ENCODE measurements at regions not wholly inside any gene's neighbourhood (a gene's known extent, or its start where the extent isn't known, plus 50 kb on each side); places are given as distances from the start of the nearest gene placed in this dataset.

DNA sequence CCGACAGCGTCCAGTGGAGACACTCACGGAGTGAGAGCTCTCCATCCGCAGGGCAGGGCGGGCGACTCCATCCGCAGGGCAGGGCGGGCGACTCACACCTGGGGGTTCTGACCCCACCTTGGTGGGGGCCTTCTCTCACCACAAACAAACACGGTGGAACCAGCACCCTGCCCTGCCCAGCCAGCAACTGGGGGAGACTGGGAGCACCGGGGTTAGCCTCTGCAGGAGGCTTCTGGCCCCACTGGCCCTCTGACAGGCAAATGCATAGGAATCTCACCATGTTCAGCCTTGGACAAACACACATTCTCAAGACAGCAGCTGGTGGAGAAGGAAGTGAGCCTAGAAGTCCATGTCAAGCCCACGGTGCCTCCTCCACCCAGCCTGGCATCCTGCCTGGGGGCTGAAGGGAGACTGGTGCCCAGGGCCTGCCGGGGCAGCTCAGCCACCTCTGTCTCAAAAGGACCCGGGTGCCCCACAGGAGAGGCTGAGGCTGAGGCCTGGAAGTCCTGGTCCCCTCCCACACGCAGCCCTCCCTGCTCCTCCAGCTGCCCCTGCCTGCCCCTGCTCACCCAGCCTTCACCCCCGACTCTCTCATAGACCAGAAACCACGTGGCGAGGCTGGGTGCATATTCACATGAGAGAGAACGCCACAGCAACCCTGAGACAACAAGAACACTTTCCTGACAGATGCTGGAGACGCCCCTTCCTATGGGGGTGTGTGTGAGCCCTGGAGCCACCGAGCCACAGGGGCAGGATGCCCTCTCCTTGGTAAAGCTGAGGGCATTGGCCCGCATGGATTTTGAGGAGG, 98.4 kb upstream of the B3GAT1 start:
- H3K4ac ChIP-seq (replicated peaks; ENCODE audit: insufficient read length, low read depth, low read length), result no peak overlapping the region
- H2AK5ac ChIP-seq (ENCODE audit: low read depth, low read length), result no peak overlapping the region; the same call in 1 of the 2 replicates
- no peak overlapping the region for H3K14ac ChIP-seq (ENCODE audit: insufficient read length)
- H3K56ac ChIP-seq (replicated peaks; ENCODE audit: insufficient read length, low read depth, low read length), result no peak overlapping the region
- H4K91ac ChIP-seq (replicated peaks; ENCODE audit: insufficient read length, low read length), result no peak overlapping the region
- H3K4me1 ChIP-seq (replicated peaks in 1 of 4; ENCODE audit: control insufficient read depth in 3 of 4, insufficient read depth in 4 of 4, low read length in 3 of 4), result no peaks in the 10 kb centered on the region; a peak in 1 of 7 replicates
- no peaks in the 10 kb centered on the region for H3K79me2 ChIP-seq (ENCODE audit: control insufficient read depth in 1 of 2, insufficient read depth in 2 of 2, low read length in 2 of 2)
- H2BK15ac ChIP-seq (ENCODE audit: low read length), result no peak overlapping the region
- no peak overlapping the region for H3K27ac ChIP-seq (ENCODE audit: low read depth, low read length)
- H3K36me3 ChIP-seq (ENCODE audit: control insufficient read depth in 2 of 4, insufficient read depth in 4 of 4, low read length in 3 of 4), result no peaks in the 10 kb centered on the region
- H4K8ac ChIP-seq (ENCODE audit: extremely low read depth, insufficient read depth, low read length), result no peak overlapping the region
- no peak overlapping the region for H3K23ac ChIP-seq (ENCODE audit: insufficient read length)
- H2AFZ ChIP-seq (ENCODE audit: low read length), result no peak overlapping the region
- WGBS, 2 experiments (ENCODE audit: extremely low coverage in 1 of 2, insufficient coverage in 1 of 2, insufficient read length in 1 of 2, insufficient replicate concordance in 2 of 2, low coverage in 1 of 2, low lambda C conversion rate in 2 of 2, missing lambda C conversion rate in 1 of 2), result 80% methylated on average over 22 of the region's 22 CpGs; no CpG with 5 or more reads in 1 of the 2 experiments
- POLR2A ChIA-PET (ENCODE audit: partially characterized antibody), result no interaction called here
- H2BK12ac ChIP-seq (ENCODE audit: low read depth, low read length), result no peak overlapping the region
- no peak overlapping the region for H4K5ac ChIP-seq (ENCODE audit: insufficient read length, low read depth, low read length)
- peaks cover 0 to 1% of the 10 kb centered on the region in 2 experiments for H4K20me1 ChIP-seq (replicated peaks in 1 of 2; ENCODE audit: control insufficient read depth in 1 of 2, insufficient read depth in 2 of 2, low read length in 2 of 2)
- H3K18ac ChIP-seq (ENCODE audit: extremely low read depth, low read length), result no peak overlapping the region
- H3K79me1 ChIP-seq (ENCODE audit: low read depth, low read length), result no peaks in the 10 kb centered on the region
- peaks cover 0 to 12% (median 0%) of the 10 kb centered on the region in 4 experiments; a peak in 2 of 7 replicates for H3K27me3 ChIP-seq (replicated peaks in 1 of 4; ENCODE audit: control insufficient read depth in 3 of 4, extremely low read depth in 1 of 4, insufficient read depth in 3 of 4, low read length in 3 of 4)
- no peak overlapping the region; the same call in 1 of the 2 replicates for H2BK5ac ChIP-seq (ENCODE audit: low read depth, low read length)
- FAIRE-seq (no peak), DNase-seq (ENCODE audit: low read depth in 1 of 2, low spot score in 2 of 2) (no peak)
- no peak overlapping the region for H3K9ac ChIP-seq (replicated peaks in 1 of 4; ENCODE audit: extremely low read depth in 1 of 4, low read depth in 3 of 4, low read length in 3 of 4)
- no peak overlapping the region for H2BK120ac ChIP-seq (replicated peaks; ENCODE audit: low read depth, low read length)
- no peak overlapping the region for H3K4me3 ChIP-seq (ENCODE audit: extremely low read depth in 1 of 4, insufficient read depth in 2 of 4, low read depth in 3 of 4, low read length in 4 of 4)
- H2BK20ac ChIP-seq (ENCODE audit: low read length), result no peak overlapping the region
- CTCF ChIA-PET (ENCODE audit: partially characterized antibody), result interaction anchor here (0.7 to 1.5 kb wide), 5 partner anchors 9 to 42 kb away, joined by 3 to 4 read pairs (median 3); no protein-coding TSS in a partner anchor
- no peaks in the 10 kb centered on the region for H3K23me2 ChIP-seq (ENCODE audit: low read depth, low read length)
- H3K9me3 ChIP-seq (ENCODE audit: insufficient read depth in 2 of 2, low read depth in 1 of 2, low read length in 1 of 2), result no peaks in the 10 kb centered on the region
- H3K4me2 ChIP-seq (ENCODE audit: insufficient read depth in 1 of 2, low read depth in 2 of 2, low read length in 2 of 2), result no peak overlapping the region
- TF ChIP-seq, protein P1, sequence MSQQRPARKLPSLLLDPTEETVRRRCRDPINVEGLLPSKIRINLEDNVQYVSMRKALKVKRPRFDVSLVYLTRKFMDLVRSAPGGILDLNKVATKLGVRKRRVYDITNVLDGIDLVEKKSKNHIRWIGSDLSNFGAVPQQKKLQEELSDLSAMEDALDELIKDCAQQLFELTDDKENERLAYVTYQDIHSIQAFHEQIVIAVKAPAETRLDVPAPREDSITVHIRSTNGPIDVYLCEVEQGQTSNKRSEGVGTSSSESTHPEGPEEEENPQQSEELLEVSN (IDR thresholded peaks at IDR 0.05), result no peak
- no peak for TF ChIP-seq SP1 (IDR thresholded peaks at IDR 0.05; ENCODE audit: low read depth, low read length)
- TF ChIP-seq CREB1 (IDR thresholded peaks at IDR 0.05), result no peak
- no peak for TF ChIP-seq CTBP2 (IDR thresholded peaks at IDR 0.05; ENCODE audit: borderline replicate concordance, insufficient read depth, insufficient read length, low read length)
- TF ChIP-seq TEAD4 (IDR thresholded peaks at IDR 0.05; ENCODE audit: low read depth, low read length), result no peak
- no peak for TF ChIP-seq HDAC2 (IDR thresholded peaks at IDR 0.05; ENCODE audit: borderline replicate concordance in 1 of 2, low read depth in 2 of 2, low read length in 2 of 2)
- no peak for TF ChIP-seq SRF (IDR thresholded peaks at IDR 0.05; ENCODE audit: low read depth, low read length)
- TF ChIP-seq, protein P2, sequence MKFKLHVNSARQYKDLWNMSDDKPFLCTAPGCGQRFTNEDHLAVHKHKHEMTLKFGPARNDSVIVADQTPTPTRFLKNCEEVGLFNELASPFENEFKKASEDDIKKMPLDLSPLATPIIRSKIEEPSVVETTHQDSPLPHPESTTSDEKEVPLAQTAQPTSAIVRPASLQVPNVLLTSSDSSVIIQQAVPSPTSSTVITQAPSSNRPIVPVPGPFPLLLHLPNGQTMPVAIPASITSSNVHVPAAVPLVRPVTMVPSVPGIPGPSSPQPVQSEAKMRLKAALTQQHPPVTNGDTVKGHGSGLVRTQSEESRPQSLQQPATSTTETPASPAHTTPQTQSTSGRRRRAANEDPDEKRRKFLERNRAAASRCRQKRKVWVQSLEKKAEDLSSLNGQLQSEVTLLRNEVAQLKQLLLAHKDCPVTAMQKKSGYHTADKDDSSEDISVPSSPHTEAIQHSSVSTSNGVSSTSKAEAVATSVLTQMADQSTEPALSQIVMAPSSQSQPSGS (IDR thresholded peaks at IDR 0.05; ENCODE audit: low read length), result no peak
- no peak for TF ChIP-seq SAP30 (IDR thresholded peaks at IDR 0.05; ENCODE audit: insufficient read depth, insufficient replicate concordance, low read length)
